GM10266 (cell line): ENCODE measurements at regions not wholly inside any gene's neighbourhood (a gene's known extent, or its start where the extent isn't known, plus 50 kb on each side); places are given as distances from the start of the nearest gene placed in this dataset.
A peak's percentile ranks its signal among the peaks of the same experiment; 100 is the strongest.

ENCODE experiments used
- DNase-seq: peaks from one replicate; pipeline ENCODE4 v3.0.0; 2012; ENCODE audit errors: extremely low spot score
- CTCF ChIP-seq: IDR thresholded peaks from 2 replicates; pipeline ENCODE4 v1.5.1; 2012; ENCODE audit warnings: mild to moderate bottlenecking, low read depth; ENCODE audit not compliant: control insufficient read depth, insufficient read depth; ENCODE audit errors: missing control alignments

DNA sequence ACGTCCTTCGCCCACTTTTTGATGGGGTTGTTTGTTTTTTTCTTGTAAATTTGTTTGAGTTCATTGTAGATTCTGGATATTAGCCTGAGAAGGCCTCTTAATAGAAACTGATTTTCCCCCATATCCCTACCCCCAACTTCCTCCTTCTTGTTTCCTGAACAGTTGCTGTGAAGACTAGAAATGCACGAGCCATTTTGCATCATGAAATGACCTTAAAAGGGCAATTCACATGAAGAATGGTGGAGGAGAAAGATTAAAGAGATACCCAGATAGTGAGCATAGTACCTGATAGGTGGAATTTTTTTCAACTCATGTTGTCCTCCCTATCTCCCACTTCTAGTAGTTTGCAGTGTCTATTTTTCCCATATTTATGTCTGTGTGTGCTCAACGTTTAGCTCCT lies 55.2 kb upstream of the KCNH8 start:
- no peak for TF ChIP-seq CTCF
- no peak for DNase-seq

DNA sequence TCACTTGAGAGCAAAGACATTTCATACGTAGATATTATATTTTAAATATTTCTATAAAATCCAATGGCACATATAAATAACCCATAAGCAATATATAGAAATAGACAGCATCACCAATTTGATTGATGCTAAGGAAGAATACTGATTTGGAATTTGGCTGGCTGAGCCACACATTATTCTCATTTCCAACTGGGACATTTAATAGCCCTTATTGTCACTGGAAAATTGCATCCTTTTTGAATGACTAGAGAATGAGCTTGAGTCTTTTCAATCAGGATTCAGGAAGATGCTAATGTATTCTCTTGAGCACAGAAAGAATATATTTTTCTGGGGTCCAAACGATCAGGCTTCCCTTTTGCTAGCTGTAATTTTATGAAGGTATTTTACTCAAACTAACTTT lies 70.9 kb upstream of the KCNH8 start:
- no peak for DNase-seq

GRCh38 chr3:19075037-19075436 lies 73.3 kb upstream of the KCNH8 start:
- DNase-seq = no peak
- TF ChIP-seq CTCF = no peak

More for the DNA sequence above, 70.9 kb upstream of the KCNH8 start:
- TF ChIP-seq CTCF = no peak

DNA sequence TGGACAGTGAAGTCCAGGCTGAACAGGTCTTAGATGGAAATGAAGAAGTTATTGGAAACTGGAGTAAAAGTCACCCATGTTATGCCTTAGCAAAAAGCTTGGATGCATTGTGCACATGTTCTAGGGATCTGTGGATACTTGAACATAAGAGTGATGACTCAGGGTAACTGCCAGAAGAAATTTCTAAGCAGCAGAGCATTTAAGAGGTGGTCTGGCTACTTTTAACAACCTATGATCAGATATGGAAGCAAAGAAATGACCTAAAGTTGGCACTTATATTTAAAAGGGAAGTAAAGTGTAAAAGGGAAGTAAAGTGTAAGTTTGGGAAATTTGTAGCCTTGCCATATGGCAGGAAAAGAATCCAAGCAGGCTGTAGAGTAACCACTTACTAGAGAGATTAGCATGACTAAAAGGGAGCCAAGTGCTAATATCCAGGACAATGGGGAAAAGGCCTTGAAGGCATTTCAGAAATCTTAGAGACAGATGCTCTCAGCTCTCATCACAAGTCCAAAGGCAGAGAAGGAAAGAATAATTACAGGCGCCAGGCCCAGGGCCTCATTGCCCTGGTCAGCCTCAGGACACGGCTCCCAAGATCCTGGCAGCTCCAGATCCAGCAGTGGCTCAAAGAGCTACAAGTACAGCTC lies 73.9 kb upstream of the KCNH8 start:
- TF ChIP-seq CTCF = no peak
- no peak for DNase-seq

- no peak for TF ChIP-seq CTCF
- no peak for DNase-seq
Observed at GRCh38 chr3:19073341-19074105, 74.8 kb upstream of the KCNH8 start.

GRCh38 chr3:19070325-19070724 lies 78.0 kb upstream of the KCNH8 start:
- no peak for TF ChIP-seq CTCF
- no peak for DNase-seq

DNA sequence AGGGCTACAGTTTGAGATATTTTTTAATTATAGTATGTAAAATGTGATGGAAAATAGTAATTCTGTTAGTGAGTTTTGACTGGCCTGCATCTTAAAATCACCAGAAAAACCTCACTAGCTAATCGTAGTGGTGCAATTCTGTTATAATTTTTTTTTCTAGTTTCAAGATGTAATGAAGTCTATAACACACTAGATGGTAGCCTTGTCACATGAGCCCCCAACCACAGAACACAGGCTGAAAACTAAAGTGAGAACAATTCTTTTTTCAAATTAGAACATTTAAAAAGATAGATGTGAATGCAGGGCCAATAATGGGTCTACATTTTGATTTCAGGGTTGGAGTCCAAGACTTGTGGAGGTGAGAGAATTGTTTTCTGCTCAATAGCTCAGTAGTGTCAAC lies 83.3 kb upstream of the KCNH8 start:
- DNase-seq = no peak
- TF ChIP-seq CTCF = peak; percentile 22
